BJ (cell line): ENCODE measurements at regions not wholly inside any gene's neighbourhood (a gene's known extent, or its start where the extent isn't known, plus 50 kb on each side); places are given as distances from the start of the nearest gene placed in this dataset.
"Not testable (repeated sequence)": the region's sequence is repeated elsewhere in the genome, so short reads cannot be mapped to it uniquely, and the experiment has no call there.

ENCODE experiments used
- CTCF ChIA-PET: fragments of 350-600 bp; formaldehyde crosslinking; extraction: SDS; loops from one replicate; lab custom pipeline; 2021; ENCODE audit warnings: antibody characterized with exemption, inconsistent platforms; lab: Yijun Ruan, JAX
- POLR2A ChIA-PET: fragments of 300-600 bp; sonication (Branson Sonifier 250); formaldehyde crosslinking; extraction: SDS; loops from one replicate; lab custom pipeline; 2021; ENCODE audit warnings: antibody characterized with exemption; lab: Charles Lee
- DNase-seq: peaks from one replicate; pipeline ENCODE4 v3.0.0-alpha.2; 2011; ENCODE audit warnings: low read depth
- H3K27me3 ChIP-seq: 2 replicates; pipeline ENCODE4 v1.6.0; 2011; ENCODE audit warnings: low read length; ENCODE audit not compliant: control insufficient read depth, insufficient read depth
- H3K36me3 ChIP-seq: 2 replicates; pipeline ENCODE4 v1.5.1; 2011; ENCODE audit warnings: low read length; ENCODE audit not compliant: control insufficient read depth, insufficient read depth
- H3K4me3 ChIP-seq: 2 replicates; pipeline ENCODE4 v1.5.1; 2011; ENCODE audit warnings: low read depth, mild to moderate bottlenecking, control low read depth, low read length
- TF ChIP-seq, protein P1 (sequence below): IDR thresholded peaks from 2 replicates; pipeline ENCODE4 v1.5.1; 2011; ENCODE audit warnings: low read depth, mild to moderate bottlenecking, control low read depth, inconsistent platforms, low read length, moderate library complexity; ENCODE audit not compliant: insufficient read depth

DNA sequence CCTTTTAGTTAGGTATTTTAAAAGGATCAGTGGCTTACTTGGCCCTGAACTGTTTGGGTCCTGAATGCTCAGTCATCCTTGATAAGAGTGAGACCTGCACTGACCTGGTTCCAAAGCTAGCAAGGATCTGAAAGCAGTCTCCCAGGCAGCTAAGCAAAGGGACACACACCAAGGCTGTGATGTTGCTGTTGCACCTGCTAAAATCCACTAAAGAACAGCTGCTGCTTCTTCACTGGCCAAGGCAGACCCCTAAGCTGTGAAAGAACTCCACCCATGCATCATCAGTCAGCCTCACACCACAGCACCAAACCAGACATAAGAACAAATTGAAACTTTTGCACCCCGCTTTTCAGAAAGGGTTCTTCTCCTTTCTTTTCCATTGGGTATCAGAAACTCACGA is 213.4 kb upstream of the STT3B start:
- H3K4me3 ChIP-seq = no peak overlapping the region
- ChIA-PET POLR2A (no interaction called here), CTCF (no interaction called here)
- DNase-seq = no peak
- peaks cover 2% of the 10 kb centered on the region; the same call in 1 of the 2 replicates for H3K27me3 ChIP-seq
- TF ChIP-seq, protein P1, sequence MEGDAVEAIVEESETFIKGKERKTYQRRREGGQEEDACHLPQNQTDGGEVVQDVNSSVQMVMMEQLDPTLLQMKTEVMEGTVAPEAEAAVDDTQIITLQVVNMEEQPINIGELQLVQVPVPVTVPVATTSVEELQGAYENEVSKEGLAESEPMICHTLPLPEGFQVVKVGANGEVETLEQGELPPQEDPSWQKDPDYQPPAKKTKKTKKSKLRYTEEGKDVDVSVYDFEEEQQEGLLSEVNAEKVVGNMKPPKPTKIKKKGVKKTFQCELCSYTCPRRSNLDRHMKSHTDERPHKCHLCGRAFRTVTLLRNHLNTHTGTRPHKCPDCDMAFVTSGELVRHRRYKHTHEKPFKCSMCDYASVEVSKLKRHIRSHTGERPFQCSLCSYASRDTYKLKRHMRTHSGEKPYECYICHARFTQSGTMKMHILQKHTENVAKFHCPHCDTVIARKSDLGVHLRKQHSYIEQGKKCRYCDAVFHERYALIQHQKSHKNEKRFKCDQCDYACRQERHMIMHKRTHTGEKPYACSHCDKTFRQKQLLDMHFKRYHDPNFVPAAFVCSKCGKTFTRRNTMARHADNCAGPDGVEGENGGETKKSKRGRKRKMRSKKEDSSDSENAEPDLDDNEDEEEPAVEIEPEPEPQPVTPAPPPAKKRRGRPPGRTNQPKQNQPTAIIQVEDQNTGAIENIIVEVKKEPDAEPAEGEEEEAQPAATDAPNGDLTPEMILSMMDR = no peak
- H3K36me3 ChIP-seq = no peaks in the 10 kb centered on the region

DNA sequence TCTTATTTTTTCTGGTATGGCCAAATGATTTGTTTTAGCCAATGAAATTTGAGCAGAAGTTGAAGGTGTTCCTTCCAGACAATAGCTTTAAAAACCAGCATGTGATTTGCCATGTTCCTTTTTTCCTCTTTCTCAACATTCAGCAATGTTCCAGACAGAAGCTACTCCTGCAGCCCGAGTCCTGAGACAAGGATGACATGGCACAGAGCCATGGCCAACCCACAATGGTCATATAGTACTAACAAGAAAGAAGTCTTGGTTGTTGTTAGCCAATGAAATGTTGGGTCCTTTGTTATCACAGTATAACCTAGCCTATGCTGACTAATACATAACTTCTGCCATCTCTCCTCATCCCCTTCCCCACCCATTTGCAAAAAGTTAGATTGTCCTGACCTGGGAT is 211.1 kb upstream of the STT3B start:
- peaks cover 2% of the 10 kb centered on the region; the same call in 1 of the 2 replicates for H3K27me3 ChIP-seq
- ChIA-PET CTCF (no interaction called here), POLR2A (no interaction called here)
- TF ChIP-seq, protein P1 = no peak
- DNase-seq = no peak
- no peaks in the 10 kb centered on the region for H3K36me3 ChIP-seq
- H3K4me3 ChIP-seq = no peak overlapping the region

GRCh38 chr3:31322460-31322859 is 210.3 kb upstream of the STT3B start:
- TF ChIP-seq, protein P1 = no peak
- peaks cover 2% of the 10 kb centered on the region; the same call in 1 of the 2 replicates for H3K27me3 ChIP-seq
- H3K4me3 ChIP-seq = no peak overlapping the region
- ChIA-PET POLR2A (no interaction called here), CTCF (no interaction called here)
- DNase-seq = no peak
- H3K36me3 ChIP-seq = no peaks in the 10 kb centered on the region

DNA sequence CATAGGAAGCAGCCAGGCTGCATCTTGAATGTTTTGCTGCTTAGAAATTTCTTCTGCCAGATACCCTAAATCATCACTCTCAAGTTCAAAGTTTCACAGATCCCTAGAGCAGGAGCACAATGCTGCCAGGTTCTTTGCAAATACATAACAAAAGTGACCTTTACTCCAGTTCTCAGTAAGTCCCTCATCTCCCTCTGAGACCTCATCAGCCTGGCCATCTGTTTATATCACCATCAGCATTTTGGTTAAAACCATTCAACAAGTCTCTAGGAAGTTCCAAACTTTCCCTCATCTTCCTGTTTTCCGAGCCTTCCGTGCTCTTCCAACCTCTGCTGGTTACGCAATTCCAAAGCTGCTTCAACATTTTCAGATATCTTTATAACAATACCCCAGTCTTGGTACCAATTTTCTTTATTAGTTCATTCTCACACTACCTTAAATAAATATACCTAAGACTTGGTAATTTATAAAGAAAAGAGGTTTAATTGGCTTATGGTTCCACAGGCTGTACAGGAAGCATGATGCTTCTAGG is 204.8 kb upstream of the STT3B start:
- CTCF ChIA-PET, H3K27me3 ChIP-seq, H3K4me3 ChIP-seq, POLR2A ChIA-PET, H3K36me3 ChIP-seq, DNase-seq: not testable (repeated sequence)

DNA sequence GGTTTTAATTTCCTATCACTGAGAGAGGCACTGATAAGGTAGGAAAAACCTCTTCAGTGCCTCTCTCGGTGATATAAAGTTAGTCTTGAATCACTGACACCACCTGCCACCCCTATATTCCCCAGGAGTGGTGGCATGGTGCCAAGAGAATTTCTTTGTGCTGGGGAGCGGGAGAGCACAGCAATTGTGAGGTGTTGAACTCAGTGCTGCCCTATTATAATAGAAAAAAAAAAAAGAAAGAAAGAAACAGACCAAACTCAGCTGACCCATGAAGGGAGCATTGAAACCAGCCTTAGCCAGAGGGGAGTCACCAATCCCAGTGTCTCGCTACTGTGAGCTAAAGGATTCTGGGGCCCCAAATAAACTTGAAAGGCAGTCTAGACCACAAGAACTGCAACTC is 201.4 kb upstream of the STT3B start:
- ChIA-PET CTCF (interaction anchor here (1.8 kb wide), 1 partner anchor 15 kb away, joined by 3 read pairs; no protein-coding TSS in a partner anchor), POLR2A (no interaction called here)
- no peaks in the 10 kb centered on the region for H3K36me3 ChIP-seq
- H3K27me3 ChIP-seq = no peaks in the 10 kb centered on the region
- DNase-seq = no peak
- TF ChIP-seq, protein P1 = no peak
- no peak overlapping the region for H3K4me3 ChIP-seq

GRCh38 chr3:31341130-31341529 is 191.6 kb upstream of the STT3B start:
- ChIA-PET POLR2A (no interaction called here), CTCF (interaction anchor here (1.2 kb wide), 1 partner anchor 11 kb away, joined by 3 read pairs; no protein-coding TSS in a partner anchor)
- no peaks in the 10 kb centered on the region for H3K36me3 ChIP-seq
- H3K27me3 ChIP-seq = peaks cover 1% of the 10 kb centered on the region; the same call in 1 of the 2 replicates
- TF ChIP-seq, protein P1 = peak; percentile 7; the same call in 1 of the 2 replicates
- H3K4me3 ChIP-seq = no peak overlapping the region
- no peak for DNase-seq
